CD4-positive, alpha-beta T cell treated with Interleukin-6 for 4 hours (primary cell): ENCODE measurements at regions not wholly inside any gene's neighbourhood (a gene's known extent, or its start where the extent isn't known, plus 50 kb on each side); places are given as distances from the start of the nearest gene placed in this dataset.
"Not testable (repeated sequence)": the region's sequence is repeated elsewhere in the genome, so short reads cannot be mapped to it uniquely, and the experiment has no call there.

Experiments
- DNase-seq: peaks from one replicate; pipeline ENCODE4 v3.0.0-alpha.2; 2020; ENCODE audit warnings: mixed read lengths

GRCh38 chr13:24997367-24997967 lies 98.5 kb upstream of the PABPC3 start:
- peak; percentile 16 for DNase-seq

- DNase-seq: no peak
Observed at GRCh38 chr13:24998433-24998832, 97.5 kb upstream of the PABPC3 start.

- no peak for DNase-seq
Observed at GRCh38 chr13:25001476-25002206, 94.3 kb upstream of the PABPC3 start.

GRCh38 chr13:25002311-25002710 lies 93.6 kb upstream of the PABPC3 start:
- not testable (repeated sequence) for DNase-seq

GRCh38 chr13:25004489-25004888 lies 91.4 kb upstream of the PABPC3 start:
- DNase-seq: not testable (repeated sequence)

- not testable (repeated sequence) for DNase-seq
Observed at GRCh38 chr13:25005050-25005497, 90.9 kb upstream of the PABPC3 start.

- DNase-seq: not testable (repeated sequence)
Observed at GRCh38 chr13:25007389-25007788, 88.5 kb upstream of the PABPC3 start.

GRCh38 chr13:25014398-25014973 lies 81.5 kb upstream of the PABPC3 start:
- not testable (repeated sequence) for DNase-seq

GRCh38 chr13:25017176-25017575 lies 78.8 kb upstream of the PABPC3 start:
- DNase-seq: not testable (repeated sequence)

- peak; percentile 14 for DNase-seq
Observed at GRCh38 chr13:25017808-25018728, 77.9 kb upstream of the PABPC3 start.

- DNase-seq: no peak
Observed at GRCh38 chr13:25018729-25019115, 77.2 kb upstream of the PABPC3 start.

- DNase-seq: not testable (repeated sequence)
Observed at GRCh38 chr13:25019741-25020140, 76.2 kb upstream of the PABPC3 start.

- no peak for DNase-seq
Observed at GRCh38 chr13:25024175-25024574, 71.8 kb upstream of the PABPC3 start.

GRCh38 chr13:25032160-25032559 lies 63.8 kb upstream of the PABPC3 start:
- DNase-seq: no peak

- no peak for DNase-seq
Observed at GRCh38 chr13:25034173-25034572, 61.8 kb upstream of the PABPC3 start.

GRCh38 chr13:25037057-25037813 lies 58.7 kb upstream of the PABPC3 start:
- DNase-seq: peak; percentile 42

- DNase-seq: no peak
Observed at GRCh38 chr13:25042151-25042865, 53.6 kb upstream of the PABPC3 start.

GRCh38 chr13:25044071-25044470 lies 51.9 kb upstream of the PABPC3 start:
- DNase-seq: no peak
